ENCODE measurements at regions not wholly inside any gene's neighbourhood (a gene's known extent, or its start where the extent isn't known, plus 50 kb on each side); places are given as distances from the start of the nearest gene placed in this dataset.
A peak's percentile ranks its signal among the peaks of the same experiment; 100 is the strongest.

GRCh38 chr13:74966814-74967424 lies 515.0 kb downstream of the TBC1D4 start:
- DNase-seq (ENCODE audit: low read depth), result peak; percentile 80

- no peak for DNase-seq (ENCODE audit: low read depth)
Measured at GRCh38 chr13:74966275-74966674, 515.7 kb downstream of the TBC1D4 start.

DNA sequence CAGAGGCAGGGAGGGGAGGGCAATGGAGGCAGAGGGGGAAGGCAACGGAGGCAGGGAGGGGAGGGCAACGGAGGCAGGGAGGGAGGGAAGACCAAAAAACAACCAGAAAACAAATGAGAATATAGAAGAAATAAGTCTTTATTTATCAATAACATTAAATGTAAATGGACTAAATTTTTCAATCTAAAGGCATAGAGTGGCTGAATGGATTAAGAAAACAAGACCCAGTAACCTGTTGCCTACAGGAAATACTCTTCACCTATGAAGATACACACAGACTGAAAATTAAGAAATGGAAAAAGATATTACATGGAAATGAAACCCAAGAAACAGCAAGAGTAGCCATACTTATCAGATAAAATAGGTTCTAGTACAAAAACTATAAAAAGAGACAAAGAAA lies 536.3 kb downstream of the TBC1D4 start:
- DNase-seq (ENCODE audit: low read depth), result no peak

- DNase-seq (ENCODE audit: low read depth), result no peak
Measured at GRCh38 chr13:74931698-74932433, 550.1 kb downstream of the TBC1D4 start.

DNA sequence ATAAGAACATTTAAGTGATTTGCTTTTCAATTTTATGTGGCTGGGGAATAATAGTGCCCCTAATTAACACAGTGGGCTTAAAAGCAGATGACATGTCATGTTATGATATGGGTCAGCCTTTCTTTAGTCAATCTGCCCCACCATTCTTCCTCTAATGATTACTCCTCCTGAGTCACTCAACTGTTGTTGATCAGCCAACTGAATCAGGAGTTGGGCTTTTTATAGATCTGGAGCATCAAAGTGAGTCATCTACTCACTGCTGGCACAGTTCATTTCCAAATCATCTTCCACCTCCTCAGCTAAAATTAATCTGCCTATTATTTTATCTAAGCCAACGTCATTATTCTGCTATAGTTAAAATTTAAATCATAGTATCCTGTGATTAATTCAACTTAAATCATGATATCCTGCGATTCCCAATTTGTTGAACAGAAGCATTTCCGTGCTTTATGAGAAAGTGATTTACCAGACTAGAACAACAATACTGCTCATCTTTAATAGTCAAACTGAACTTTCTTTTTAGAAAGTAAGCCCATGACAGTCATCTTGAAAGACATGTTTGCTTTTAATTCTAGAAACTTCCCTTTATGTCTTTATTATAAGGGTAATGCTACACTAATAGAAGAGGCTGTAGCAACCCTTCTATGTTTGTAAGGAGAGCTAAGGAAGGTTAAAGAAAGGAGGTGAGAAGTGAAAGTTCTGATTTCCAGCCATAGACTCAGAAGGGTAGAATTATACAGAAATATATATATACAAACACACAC lies 551.4 kb downstream of the TBC1D4 start:
- no peak for DNase-seq (ENCODE audit: low read depth)

DNA sequence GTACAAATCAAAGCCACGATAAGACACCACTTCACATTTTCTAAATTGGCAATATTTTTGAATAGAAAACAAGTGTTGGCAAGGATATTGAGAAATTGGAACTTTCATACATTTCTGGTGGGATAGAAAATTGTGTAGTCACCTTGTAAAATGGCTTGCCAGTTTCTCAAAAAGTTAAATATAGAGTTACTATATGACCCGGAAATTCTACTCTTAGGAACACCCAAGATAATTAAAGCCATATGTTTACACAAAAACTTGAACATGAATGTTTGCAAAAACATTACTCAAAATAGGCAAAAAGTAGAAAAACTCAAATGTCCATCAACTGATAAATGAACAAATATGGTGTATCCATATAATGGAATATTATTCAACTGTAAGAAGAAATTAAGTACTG lies 552.5 kb downstream of the TBC1D4 start:
- no peak for DNase-seq (ENCODE audit: low read depth)

DNA sequence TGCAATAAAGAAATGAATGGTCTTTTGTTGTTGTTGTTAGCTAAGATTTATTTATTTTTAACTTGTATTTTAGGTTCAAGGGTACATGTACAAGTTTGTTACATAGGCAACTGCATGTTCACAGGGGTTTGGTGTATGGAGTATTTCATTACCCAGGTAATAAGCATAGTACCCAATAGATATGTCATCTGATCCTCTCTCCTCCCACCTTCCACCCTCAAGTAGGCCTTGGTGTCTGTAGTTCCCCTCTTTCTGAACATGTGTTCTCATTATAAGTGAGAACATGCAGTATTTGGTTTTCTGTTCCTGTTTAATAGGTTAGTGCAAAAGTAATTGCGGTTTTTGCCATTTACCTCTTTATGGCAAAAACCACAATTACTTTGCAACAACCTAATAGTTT lies 554.1 kb downstream of the TBC1D4 start:
- DNase-seq (ENCODE audit: low read depth), result no peak

- DNase-seq (ENCODE audit: low read depth), result no peak
Measured at GRCh38 chr13:74922963-74923362, 559.0 kb downstream of the TBC1D4 start.

- no peak for DNase-seq (ENCODE audit: low read depth)
Measured at GRCh38 chr13:74921326-74921725, 560.6 kb downstream of the TBC1D4 start.

- no peak for DNase-seq (ENCODE audit: low read depth)
Measured at GRCh38 chr13:74920920-74921319, 561.0 kb downstream of the TBC1D4 start.

DNA sequence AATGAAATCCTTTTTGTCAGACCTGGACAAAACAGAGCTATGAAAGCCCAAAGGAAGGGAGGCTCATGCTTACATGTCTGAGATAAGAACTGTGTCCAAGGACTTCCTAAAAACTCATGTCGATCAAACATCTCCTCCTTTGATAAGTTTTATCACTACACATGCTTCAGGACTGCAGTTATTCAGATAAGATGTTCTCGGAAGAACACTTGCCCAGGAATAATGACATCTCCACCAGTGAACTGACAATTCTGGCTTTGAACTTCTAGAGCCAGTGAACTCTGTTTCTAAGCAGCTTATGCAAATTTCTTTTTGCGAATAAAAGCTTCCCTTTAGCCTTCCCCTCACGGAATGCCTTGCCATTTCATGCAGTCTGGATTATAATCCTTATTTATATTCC lies 561.6 kb downstream of the TBC1D4 start:
- no peak for DNase-seq (ENCODE audit: low read depth)

- no peak for DNase-seq (ENCODE audit: low read depth)
Measured at GRCh38 chr13:74919914-74920313, 562.1 kb downstream of the TBC1D4 start.

- no peak for DNase-seq (ENCODE audit: low read depth)
Measured at GRCh38 chr13:74912898-74913297, 569.1 kb downstream of the TBC1D4 start.

GRCh38 chr13:74910415-74910814 lies 571.6 kb downstream of the TBC1D4 start:
- DNase-seq (ENCODE audit: low read depth), result no peak

DNA sequence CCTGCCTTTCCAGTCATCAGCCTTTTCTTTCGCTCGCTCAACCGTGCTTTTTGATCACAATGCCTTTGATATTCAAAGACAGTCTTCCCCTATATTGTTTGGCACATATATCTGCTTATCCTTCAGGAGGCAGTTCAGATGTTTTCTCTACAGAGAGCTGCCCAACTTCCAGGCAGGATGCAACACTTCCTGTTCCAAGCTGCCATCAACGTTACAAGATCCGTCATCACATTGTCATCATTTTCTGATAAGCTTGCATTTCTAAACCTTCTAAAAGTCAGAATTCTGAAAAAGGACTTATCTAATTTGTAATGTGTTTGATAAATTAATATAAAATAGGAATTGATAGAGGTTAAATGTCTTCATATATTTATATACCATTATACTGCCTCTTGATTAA lies 574.2 kb downstream of the TBC1D4 start:
- DNase-seq (ENCODE audit: low read depth), result no peak

DNA sequence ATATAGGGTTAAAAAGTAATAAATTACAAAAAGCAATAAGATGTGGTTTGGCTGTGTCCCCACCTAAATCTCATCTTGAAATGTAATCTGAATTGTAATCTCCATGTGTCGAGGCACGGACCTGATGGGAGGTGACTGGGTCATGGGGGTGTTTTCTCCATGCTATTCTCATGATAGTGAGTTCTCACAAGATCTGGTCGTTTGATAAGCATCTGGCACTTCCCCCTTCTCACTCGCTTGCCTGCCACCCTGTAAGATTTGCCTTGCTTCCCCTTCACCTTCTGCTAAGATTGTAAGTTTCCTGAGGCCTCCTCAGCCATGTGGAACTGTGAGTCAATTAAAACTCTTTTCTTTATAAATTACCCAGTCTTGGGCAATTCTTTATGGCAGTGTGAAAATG lies 577.4 kb downstream of the TBC1D4 start:
- DNase-seq (ENCODE audit: low read depth), result no peak

- DNase-seq (ENCODE audit: low read depth), result no peak
Measured at GRCh38 chr13:74895042-74895796, 586.8 kb downstream of the TBC1D4 start.

DNA sequence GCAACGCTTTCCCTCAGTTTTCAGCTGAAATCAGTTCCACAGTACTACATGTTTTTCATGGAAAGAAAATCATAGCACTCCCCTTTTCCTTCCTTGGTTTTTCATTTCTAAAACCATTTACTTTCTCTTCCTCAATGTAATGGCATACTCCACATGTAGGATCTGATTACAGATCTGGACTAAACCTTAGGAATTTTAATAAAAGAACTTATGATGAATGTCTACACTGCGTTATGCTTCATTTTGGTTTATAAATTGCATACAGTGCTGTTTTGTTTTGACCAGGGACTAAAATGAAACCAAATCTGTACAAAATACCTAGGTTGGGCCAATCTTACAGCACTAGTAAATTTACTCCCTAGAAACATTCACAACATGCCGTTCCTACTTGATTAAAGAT lies 589.9 kb downstream of the TBC1D4 start:
- no peak for DNase-seq (ENCODE audit: low read depth)

- no peak for DNase-seq (ENCODE audit: low read depth)
Measured at GRCh38 chr13:74891610-74892009, 590.4 kb downstream of the TBC1D4 start.

DNA sequence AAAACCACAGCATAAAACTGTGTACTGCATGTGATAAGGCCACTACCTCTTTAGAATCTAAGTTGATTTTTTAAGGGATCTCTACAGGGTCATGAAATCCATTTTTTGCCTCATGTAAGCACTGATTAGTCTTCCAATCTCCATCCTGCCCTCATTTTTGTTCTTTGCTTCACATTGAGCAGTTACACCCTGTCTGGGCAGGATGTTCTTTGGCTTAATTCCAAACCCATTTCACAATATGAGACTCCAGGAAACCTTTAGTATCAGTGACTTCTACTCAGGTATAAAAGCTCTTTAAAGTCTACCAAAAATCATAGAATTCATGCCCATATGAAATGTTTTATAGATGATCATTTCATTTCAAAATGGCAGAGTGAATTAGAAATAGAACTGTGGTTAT lies 592.6 kb downstream of the TBC1D4 start:
- no peak for DNase-seq (ENCODE audit: low read depth)

GRCh38 chr13:74886502-74886901 lies 595.5 kb downstream of the TBC1D4 start:
- no peak for DNase-seq (ENCODE audit: low read depth)

DNA sequence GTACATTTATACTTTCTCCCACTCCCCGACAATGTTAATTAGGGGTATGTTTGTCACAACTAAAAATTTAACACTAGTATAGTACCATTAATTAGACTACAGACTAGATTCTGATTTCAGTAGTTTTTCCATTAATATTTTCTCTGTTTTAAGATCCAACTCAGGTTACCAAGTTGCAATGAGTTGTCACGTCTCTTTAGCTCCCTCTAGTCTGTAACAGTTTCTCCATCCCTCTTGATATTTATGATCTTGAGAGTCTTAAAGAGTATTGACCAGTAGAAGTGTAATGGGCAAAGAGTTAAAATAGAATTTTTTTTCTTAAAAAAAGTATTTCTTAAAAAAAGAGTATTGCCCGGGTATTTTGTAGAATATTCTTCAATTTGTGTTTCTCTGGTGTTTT lies 598.1 kb downstream of the TBC1D4 start:
- DNase-seq (ENCODE audit: low read depth), result no peak

All from forelimb muscle (tissue), 1 donor.